ENCODE measurements at regions not wholly inside any gene's neighbourhood (a gene's known extent, or its start where the extent isn't known, plus 50 kb on each side); places are given as distances from the start of the nearest gene placed in this dataset.

DNA sequence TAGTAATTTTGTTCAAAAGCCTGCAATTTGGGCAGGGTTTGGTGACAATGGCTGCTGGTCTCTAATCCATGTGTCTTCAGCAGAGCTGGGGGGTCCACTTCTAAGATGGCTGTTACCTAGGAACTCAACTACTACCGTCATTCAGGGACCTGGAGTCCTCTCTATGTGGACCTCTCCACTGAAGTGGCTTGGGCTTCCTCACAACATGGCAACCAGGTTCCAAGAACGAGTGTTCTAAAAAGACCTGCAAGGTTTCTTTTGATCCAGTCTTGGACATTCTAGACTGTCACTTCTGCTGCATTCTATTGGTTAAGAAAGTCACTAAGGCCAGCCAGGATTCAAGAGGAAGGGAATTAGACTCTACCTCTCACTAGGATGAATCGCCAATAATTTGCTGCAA is 387.0 kb downstream of the NXPE2 start:
- H3K27ac ChIP-seq, result no peak overlapping the region
- H3K9me3 ChIP-seq, result peaks cover 0 to 7% of the 10 kb centered on the region in 2 donors
- no peak for DNase-seq (ENCODE audit: low spot score in 2 of 2)
- H3K4me1 ChIP-seq, result no peaks in the 10 kb centered on the region
- H3K27me3 ChIP-seq, result no peaks in the 10 kb centered on the region
- TF ChIP-seq POLR2A (IDR thresholded peaks at IDR 0.05), result no peak
- TF ChIP-seq, protein P1, sequence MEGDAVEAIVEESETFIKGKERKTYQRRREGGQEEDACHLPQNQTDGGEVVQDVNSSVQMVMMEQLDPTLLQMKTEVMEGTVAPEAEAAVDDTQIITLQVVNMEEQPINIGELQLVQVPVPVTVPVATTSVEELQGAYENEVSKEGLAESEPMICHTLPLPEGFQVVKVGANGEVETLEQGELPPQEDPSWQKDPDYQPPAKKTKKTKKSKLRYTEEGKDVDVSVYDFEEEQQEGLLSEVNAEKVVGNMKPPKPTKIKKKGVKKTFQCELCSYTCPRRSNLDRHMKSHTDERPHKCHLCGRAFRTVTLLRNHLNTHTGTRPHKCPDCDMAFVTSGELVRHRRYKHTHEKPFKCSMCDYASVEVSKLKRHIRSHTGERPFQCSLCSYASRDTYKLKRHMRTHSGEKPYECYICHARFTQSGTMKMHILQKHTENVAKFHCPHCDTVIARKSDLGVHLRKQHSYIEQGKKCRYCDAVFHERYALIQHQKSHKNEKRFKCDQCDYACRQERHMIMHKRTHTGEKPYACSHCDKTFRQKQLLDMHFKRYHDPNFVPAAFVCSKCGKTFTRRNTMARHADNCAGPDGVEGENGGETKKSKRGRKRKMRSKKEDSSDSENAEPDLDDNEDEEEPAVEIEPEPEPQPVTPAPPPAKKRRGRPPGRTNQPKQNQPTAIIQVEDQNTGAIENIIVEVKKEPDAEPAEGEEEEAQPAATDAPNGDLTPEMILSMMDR (IDR thresholded peaks at IDR 0.05), result no peak
- TF ChIP-seq POLR2AphosphoS5 (IDR thresholded peaks at IDR 0.05), result no peak
- no peak overlapping the region for H3K4me3 ChIP-seq
- no peaks in the 10 kb centered on the region for H3K36me3 ChIP-seq
- intact Hi-C loops (cut with DNase I; ENCODE audit: low total_unique reads), result no loop called here

- no peak overlapping the region for H3K27ac ChIP-seq
- H3K27me3 ChIP-seq, result no peaks in the 10 kb centered on the region
- TF ChIP-seq POLR2AphosphoS5 (IDR thresholded peaks at IDR 0.05) (no peak), POLR2A (IDR thresholded peaks at IDR 0.05) (no peak)
- TF ChIP-seq, protein P1 (IDR thresholded peaks at IDR 0.05), result no peak
- H3K9me3 ChIP-seq, result peaks cover 0 to 7% of the 10 kb centered on the region in 2 donors
- DNase-seq (ENCODE audit: low spot score in 2 of 2), result no peak
- no peaks in the 10 kb centered on the region for H3K36me3 ChIP-seq
- H3K4me1 ChIP-seq, result no peaks in the 10 kb centered on the region
- no peak overlapping the region for H3K4me3 ChIP-seq
- intact Hi-C loops (cut with DNase I; ENCODE audit: low total_unique reads), result no loop called here
These were observed 387.7 kb downstream of the NXPE2 start for GRCh38 chr11:115065830-115066664.

DNA sequence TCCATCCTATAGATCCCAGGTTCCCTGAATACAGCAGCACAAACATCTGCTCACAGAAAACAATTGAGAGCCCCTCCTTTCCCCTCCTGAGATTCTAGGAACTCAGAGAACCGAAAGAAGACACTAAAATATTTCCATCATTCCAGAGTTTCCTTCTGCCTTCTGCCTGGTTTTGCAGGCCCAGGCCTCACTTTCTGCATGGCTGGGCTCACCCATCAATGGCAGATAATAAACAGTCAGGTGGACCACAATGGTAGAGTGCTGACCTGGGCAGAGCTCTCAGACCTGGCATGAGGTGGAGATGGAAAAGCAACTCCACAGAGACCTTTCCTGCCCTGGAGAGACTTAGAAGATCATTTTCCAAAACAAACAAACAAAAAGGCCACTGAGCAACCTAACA is 389.1 kb downstream of the NXPE2 start:
- no peak overlapping the region for H3K4me3 ChIP-seq
- intact Hi-C loops (cut with DNase I; ENCODE audit: low total_unique reads), result no loop called here
- no peaks in the 10 kb centered on the region for H3K27me3 ChIP-seq
- DNase-seq (ENCODE audit: low spot score in 2 of 2), result no peak
- TF ChIP-seq POLR2A (IDR thresholded peaks at IDR 0.05) (no peak), POLR2AphosphoS5 (IDR thresholded peaks at IDR 0.05) (no peak)
- TF ChIP-seq, protein P1 (IDR thresholded peaks at IDR 0.05), result no peak
- no peak overlapping the region for H3K27ac ChIP-seq
- H3K9me3 ChIP-seq, result peaks cover 0 to 7% of the 10 kb centered on the region in 2 donors
- H3K4me1 ChIP-seq, result no peaks in the 10 kb centered on the region
- H3K36me3 ChIP-seq, result no peaks in the 10 kb centered on the region

- Histone ChIP-seq H3K4me3 (no peak overlapping the region), H3K4me1 (no peaks in the 10 kb centered on the region), H3K27me3 (no peaks in the 10 kb centered on the region), H3K9me3 (peaks cover 0 to 7% of the 10 kb centered on the region in 2 donors), H3K36me3 (no peaks in the 10 kb centered on the region), H3K27ac (no peak overlapping the region)
- intact Hi-C loops (cut with DNase I; ENCODE audit: low total_unique reads), result no loop called here
- no peak for DNase-seq (ENCODE audit: low spot score in 2 of 2)
- TF ChIP-seq POLR2A (IDR thresholded peaks at IDR 0.05) (no peak), POLR2AphosphoS5 (IDR thresholded peaks at IDR 0.05) (no peak)
- TF ChIP-seq, protein P1 (IDR thresholded peaks at IDR 0.05), result no peak
These were observed 389.7 kb downstream of the NXPE2 start for GRCh38 chr11:115067900-115068530.

GRCh38 chr11:115069599-115069998 is 391.3 kb downstream of the NXPE2 start:
- Histone ChIP-seq H3K4me3 (no peak overlapping the region), H3K27me3 (no peaks in the 10 kb centered on the region), H3K9me3 (peaks cover 0 to 7% of the 10 kb centered on the region in 2 donors), H3K27ac (no peak overlapping the region), H3K36me3 (no peaks in the 10 kb centered on the region), H3K4me1 (no peaks in the 10 kb centered on the region)
- DNase-seq (ENCODE audit: low spot score in 2 of 2), result no peak
- intact Hi-C loops (cut with DNase I; ENCODE audit: low total_unique reads), result no loop called here
- TF ChIP-seq POLR2AphosphoS5 (IDR thresholded peaks at IDR 0.05) (no peak), POLR2A (IDR thresholded peaks at IDR 0.05) (no peak)
- TF ChIP-seq, protein P1 (IDR thresholded peaks at IDR 0.05), result no peak

All from breast epithelium (tissue), 4 donors.